Right forelimb (tissue), 1 donor: ENCODE measurements at regions not wholly inside any gene's neighbourhood (a gene's known extent, or its start where the extent isn't known, plus 50 kb on each side); places are given as distances from the start of the nearest gene placed in this dataset.
A peak's percentile ranks its signal among the peaks of the same experiment; 100 is the strongest.

Experiments
- DNase-seq: peaks from one replicate; pipeline ENCODE4 v3.0.0-alpha.2; 2018

GRCh38 chr20:63115651-63116411 is 100.1 kb downstream of the YTHDF1 start:
- DNase-seq: no peak

DNA sequence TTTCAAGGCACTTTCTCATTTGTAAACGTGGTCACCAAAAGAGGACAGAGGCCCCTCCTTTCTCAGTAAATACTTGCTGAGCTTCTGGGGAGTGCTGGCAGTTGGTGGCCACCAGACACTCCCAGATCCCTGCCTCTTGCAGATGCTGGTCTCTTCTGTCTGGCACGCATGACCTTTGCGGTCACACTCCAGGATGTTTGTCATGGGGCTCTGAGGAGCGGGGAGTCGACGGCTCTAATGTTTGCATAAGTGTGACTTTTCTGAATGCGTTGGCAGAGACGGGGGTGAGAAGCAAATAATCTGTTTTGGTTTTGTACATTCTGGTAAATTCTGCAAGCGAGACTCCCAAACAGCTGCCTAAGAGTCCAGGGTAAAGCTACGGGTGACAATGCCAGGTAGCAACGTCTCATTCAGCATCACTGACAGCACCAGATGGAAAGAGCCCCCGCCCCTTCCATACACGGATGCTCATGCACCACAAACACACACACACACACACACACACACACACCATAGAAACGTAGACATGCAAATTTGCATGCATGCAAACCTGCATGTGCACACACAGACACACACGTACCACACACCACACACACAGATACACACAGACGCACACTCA is 101.1 kb downstream of the YTHDF1 start:
- no peak for DNase-seq

DNA sequence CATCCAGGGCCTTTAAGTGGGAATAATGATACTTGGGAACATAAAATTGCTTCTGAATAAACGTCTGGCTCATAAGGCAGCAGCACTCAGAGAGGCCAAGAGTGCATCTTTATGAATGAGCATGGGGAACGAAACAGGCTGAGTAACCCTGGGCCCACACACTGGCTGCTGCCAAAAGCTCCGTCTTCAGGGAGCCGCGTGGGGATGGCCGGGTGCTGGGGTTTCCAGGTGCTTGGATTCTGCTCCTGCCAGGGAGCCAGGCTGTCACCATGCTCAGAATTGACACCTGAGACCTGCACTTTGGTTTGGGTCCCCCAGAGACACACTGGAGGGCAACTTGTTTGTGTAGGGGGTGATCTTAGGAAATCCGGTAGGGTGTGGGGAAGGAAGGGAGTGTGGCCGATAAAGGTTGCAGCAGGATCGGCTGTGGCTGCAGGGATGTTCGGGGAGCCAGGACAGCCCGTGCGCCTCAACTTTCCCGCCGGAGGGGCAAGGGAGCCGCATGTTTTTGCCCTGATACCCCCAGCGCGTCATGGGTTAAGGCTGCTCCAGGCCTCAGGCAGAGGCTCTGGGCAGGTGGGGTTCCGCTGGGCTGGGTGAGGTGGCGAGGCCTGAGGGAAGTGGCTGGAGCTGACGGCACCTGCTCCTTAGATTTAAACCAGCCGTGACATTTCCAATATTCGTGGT is 101.8 kb downstream of the YTHDF1 start:
- DNase-seq: no peak

- DNase-seq: no peak
Observed at GRCh38 chr20:63112491-63113219, 103.3 kb downstream of the YTHDF1 start.

- DNase-seq: no peak
Observed at GRCh38 chr20:63108247-63108646, 101.5 kb upstream of the BHLHE23 start.

GRCh38 chr20:63107449-63108200 is 100.9 kb upstream of the BHLHE23 start:
- no peak for DNase-seq

- DNase-seq: no peak
Observed at GRCh38 chr20:63106765-63107448, 100.1 kb upstream of the BHLHE23 start.

GRCh38 chr20:63106108-63106764 is 99.5 kb upstream of the BHLHE23 start:
- no peak for DNase-seq

- DNase-seq: no peak
Observed at GRCh38 chr20:63105211-63106107, 98.7 kb upstream of the BHLHE23 start.

DNA sequence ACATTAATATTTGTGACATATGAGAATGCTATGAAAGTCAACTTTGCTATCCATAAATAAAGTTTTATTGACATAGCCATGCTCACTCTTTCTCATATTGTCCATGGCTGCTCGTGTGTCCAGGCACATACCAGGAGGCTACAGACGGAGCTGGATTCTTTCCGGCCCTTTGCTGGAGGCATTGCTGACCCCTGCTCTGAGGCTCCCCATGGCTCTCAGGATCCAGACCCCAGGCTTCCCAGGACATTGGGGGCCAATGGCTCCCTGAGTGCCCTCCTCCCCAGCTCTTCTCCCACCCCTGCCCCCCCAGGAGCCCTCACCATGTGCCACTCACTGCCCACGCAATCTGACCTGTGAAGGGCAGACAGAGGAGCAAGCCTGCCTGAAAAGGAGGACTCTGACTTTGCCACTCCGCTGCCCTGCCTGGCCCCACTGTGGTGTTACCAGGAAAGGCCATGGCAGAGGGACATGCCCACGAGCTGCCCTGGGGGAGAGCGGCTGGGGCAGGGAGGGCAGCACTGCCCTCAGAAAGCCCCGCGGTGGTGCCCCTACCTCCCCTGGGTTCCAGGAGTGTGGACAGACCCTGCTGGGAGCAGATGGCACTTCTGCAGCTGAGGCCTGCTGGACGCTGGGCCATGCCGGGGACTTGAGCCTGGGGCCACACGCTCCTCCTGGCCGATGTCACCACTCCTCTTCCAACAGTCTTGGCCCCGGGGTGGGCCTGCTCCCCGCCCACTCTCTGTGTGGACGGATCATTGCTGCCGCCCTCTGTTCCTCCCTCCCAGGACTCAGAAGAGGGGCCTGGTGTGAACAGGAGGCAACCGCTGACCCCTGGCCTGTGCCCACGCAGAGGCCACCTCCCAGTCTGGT is 97.8 kb upstream of the BHLHE23 start:
- no peak for DNase-seq

- DNase-seq: no peak
Observed at GRCh38 chr20:63103402-63104311, 96.9 kb upstream of the BHLHE23 start.

GRCh38 chr20:63102721-63103375 is 96.1 kb upstream of the BHLHE23 start:
- peak; percentile 64 for DNase-seq

DNA sequence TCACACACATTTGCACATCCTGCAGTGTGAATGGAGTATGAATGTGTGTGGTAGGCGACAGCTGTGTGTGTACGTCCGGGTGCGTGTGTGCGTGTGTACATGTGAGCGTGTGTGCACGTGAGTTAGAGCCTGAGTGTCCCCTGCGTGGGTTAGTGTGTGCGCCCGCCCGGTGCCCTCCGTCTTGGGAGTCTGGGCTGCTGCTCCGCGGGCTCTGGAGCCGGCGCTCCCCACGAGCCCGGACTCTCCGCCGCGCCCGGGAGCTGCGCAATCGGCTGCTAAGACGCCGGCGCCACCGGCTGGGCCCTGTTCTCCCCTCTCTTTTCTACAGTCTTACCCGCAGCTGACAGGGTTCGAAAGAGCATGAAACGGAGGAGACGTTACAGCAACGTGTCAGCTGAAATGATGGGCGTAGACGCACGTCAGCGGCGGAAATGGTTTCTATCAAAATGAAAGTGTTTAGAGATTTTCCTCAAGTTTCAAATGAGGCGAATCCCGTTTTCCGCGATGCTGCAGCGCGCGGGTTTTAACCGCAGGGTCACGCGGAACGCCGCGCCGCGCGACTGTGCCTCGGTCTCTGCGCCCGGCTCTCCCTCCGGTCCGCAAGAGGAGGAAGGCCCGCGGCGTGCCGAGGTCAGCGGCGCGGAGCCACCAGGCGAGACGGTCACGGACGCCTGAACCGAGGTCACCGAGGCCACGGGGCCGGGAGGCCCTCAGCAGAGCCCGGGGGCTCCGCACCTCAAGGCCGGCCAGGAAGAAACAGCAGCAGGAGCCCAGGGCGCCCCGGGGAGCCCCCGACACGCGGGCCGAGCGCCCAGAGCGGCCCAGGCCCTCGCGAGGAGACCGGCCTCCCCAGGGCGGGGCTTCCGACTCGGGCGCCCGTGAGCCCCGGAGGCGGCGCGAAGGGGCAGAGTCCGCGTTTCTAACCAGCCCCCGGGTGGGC is 95.3 kb upstream of the BHLHE23 start:
- peak; percentile 52 for DNase-seq

- peak; percentile 40 for DNase-seq
Observed at GRCh38 chr20:63100926-63101699, 94.3 kb upstream of the BHLHE23 start.

GRCh38 chr20:63100174-63100925 is 93.6 kb upstream of the BHLHE23 start:
- peak; percentile 17 for DNase-seq
